Stimulated activated CD4-positive, alpha-beta T cell treated with anti-CD3 and anti-CD28 coated beads, TNF-alpha, amount 100 ng/mL, for 1 hour (primary cell): ENCODE measurements at regions not wholly inside any gene's neighbourhood (a gene's known extent, or its start where the extent isn't known, plus 50 kb on each side); places are given as distances from the start of the nearest gene placed in this dataset.
"Not testable (repeated sequence)": the region's sequence is repeated elsewhere in the genome, so short reads cannot be mapped to it uniquely, and the experiment has no call there.

Experiments
- DNase-seq, 3 donors: peaks; one replicate each; pipeline ENCODE4 v3.0.0-alpha.2; 2020; ENCODE audit warnings: low read depth in 3 of 3, low spot score in 1 of 3

DNA sequence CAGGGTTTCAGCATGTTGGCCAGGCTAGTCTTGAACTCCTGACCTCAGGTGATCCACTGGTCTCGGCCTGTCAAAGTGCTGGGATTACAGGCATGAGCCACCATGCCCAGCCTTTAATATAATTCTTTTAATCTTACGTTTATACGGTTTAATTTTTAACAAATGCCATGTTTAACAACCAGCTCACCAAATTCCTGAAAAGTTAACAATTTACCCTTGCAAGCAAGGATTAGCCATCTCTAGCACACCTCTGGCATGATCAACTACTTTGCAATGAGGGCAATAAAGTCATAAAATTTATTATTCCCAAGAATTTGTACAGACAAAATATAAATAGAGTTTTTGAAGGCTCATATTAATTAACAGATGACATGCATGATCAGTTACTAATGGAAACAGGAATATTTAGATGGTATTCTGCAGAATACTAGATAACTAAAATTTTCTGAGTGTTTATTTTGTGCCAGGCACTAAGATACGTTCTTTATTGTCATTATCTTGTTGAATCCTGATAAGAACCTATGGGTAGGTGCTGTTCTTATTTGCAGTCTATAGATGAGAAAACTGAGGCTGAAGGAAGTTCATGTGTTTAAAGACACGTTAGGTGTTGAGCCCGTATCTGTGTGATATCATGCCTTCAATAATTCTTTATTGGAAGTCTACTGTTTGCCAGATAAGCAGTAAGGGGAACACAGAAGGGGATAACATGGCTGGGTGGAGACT, 190.1 kb downstream of the CDCA7 start:
- no peak for DNase-seq

DNA sequence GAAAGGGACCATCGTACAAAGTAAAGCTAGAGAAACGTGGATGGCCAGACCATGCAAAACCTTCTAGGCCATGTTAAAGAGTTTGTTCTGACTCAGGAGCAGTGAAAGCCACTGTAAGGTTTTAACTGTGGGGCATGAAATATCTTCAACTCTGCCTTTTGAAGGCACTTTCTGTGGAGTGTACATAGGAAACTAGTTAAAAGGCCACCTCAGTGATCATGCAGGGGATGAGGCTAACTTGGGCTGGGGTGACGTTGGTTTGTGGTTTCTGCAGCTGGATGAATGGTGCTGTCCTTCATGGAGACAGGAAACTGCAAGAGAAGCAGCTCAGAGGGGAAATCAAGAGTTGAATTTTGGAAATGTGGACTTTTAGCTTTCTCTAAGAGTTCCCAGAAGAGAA, 190.7 kb downstream of the CDCA7 start:
- no peak for DNase-seq

DNA sequence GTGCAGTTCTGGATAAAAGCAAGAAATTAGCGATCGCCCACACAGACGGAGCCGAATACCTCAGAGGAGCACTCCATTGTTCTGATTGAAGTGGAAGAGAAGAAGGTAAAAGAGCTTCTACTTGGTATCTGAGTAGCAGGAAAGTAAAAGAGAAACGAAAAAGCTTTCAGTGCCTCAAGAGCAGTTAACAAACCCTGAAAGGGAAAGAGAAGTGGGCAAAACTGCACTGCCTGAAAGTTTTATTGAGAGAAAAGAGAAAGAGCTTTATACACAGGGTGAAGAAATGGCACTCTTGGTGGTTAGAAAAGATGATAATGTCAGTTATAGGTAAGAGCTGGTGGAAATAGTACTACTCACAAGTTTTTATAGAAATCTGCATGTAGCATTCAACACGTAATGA, 192.8 kb downstream of the CDCA7 start:
- DNase-seq, result no peak

DNA sequence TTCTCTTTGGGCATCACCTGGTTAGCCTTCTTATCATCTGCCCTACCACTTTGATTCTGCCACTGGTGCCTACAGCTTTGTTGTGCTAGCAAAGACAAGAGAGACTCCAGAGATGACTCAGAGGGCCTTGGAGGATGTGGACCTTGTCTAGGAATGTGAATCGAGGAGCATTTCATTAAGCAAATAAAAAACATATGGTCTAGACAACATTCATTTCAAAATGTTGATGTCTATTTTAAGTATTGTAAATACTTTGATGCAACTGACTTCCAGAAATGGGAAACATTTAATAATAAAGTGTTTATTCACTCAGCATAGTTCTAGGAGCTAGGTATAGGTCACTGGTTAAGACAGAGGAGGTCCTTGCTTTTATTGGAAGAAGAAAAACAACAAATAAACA, 195.5 kb downstream of the CDCA7 start:
- no peak for DNase-seq

GRCh38 chr2:173552531-173552930, 197.9 kb downstream of the CDCA7 start:
- DNase-seq, result no peak

GRCh38 chr2:173553593-173553992, 198.9 kb downstream of the CDCA7 start:
- DNase-seq, result no peak

DNA sequence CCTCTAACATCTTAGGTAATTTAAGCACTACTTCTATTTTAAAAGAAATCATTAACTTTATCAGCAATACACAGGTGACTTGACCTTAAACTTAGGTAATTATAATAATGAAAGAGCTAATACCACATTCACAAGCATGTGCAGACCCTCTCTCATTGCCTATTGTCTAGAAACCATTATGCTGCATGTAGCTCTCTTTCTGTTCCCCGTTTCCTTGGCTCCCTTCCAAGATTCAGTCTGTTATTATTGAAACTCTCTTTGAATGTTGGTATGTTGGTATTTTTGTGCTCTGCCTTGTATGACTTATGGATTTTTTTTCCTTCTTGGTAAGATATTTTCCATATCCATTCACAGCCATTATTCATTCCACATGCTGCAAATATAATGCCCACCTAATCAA, 201.2 kb downstream of the CDCA7 start:
- DNase-seq, result no peak

GRCh38 chr2:173556816-173557215, 202.1 kb downstream of the CDCA7 start:
- DNase-seq, result no peak

DNA sequence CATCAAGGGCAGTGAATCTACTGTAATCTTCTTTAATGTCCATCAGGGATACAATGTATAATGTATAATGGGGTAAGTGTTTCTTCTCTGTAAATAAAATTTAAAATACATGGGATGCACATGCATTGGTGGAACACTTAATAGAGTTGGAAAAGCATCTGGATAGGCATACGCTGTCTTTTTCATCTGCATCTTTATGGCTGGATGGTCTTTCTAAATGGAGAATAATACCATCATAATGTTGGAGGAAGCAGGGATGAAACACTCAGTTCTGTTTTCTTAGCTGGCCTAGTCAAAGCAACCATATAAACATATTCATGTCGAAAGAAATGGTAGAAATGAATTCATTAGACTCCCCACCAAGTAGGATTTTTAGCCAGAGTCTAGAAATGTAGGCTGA, 202.8 kb downstream of the CDCA7 start:
- DNase-seq, result no peak

DNA sequence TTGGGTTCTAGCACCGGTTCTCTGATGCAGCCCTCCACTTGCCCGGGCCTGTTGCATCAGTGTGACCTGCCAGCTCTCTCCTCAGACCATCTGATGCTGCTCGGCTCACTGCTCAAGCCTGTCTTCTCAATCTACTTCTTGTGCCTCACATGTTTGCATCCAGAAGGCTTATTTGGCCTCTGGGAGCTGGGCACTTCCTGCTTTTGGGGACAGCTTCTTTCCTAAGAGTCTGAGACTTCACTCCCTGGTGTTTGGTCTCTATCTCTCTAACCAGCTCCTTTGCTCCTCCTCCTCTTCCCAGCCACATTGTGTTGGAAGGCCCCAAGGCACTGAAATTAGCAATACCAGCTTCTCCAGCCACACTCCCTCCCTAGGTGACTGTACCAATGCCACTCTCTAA, 212.8 kb downstream of the CDCA7 start:
- no peak for DNase-seq

DNA sequence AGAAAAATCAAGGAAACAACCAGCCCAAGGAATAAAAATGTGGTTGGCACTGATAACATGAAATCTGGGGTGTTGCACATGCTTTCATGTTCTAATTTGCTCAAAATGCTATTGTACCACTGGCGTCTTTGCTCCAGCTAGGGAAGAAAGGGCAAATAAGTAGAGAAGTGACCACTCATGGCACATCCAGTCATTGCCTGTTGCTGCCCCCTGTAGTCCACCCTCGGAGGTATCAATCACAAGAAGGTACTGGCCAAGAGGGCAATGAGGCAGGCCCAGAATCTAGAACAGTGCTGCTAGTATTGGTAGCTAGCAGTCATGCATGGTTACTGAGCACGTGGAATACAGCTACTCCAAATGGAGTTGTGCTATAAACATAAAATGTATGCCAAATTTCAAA, 213.4 kb downstream of the CDCA7 start:
- no peak for DNase-seq

DNA sequence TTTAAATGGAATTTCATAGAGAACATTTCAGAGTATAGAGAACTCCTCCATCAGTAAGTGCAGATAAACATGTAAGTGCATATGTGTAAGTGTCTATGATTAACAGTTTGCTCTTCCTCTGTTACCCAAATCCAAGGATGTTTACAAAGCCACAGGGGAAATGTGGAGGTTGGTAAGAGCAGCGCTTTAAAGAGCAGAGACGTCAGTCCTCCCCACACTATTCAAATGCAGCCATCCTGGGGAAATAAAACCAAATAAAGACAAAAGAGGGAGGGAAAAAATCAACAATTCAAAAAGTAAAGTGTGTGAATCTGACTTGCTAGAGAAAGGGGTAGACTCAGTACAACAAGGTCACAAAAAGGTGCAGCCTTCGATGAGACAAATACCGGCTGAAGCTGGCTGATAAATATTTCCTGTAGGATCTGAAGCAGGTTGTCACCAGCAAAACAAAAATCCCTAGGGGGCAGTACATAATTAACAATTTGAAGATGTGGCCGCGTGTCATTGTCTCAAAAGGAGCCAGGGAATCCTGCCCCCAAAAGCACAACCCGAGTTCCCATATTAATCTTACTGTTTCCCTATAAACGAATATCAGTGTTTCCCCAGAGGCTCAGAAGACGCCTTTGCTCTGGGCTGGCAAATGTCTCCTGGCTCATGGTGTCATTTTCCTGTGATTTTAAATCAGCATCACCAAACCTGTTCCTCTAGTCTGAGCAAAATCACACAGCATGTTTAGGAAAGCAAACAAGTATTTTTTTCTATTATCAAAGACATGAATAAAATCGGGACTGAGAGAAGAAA, 216.5 kb downstream of the CDCA7 start:
- no peak for DNase-seq

- DNase-seq, result no peak
These were observed 217.4 kb downstream of the CDCA7 start for GRCh38 chr2:173571887-173572680.

- no peak for DNase-seq
These were observed 218.2 kb downstream of the CDCA7 start for GRCh38 chr2:173572848-173573247.

DNA sequence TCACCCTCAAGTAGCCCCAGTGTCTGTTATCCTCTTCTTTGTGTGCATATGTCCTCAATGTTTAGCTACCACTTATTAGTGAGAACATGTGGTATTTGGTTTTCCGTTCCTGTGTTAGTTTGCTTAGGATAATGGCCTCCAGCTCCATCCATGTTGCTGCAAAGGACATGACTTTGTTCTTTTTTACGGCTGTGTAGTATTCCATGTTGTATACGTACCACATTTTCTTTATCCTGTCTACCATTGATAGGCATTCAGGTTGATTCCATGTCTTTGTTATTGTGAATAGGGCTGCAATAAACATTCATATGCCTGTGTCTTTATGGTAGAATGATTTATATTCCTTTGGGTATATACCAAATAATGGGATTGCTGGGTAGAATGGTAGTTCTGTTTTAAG, 219.1 kb downstream of the CDCA7 start:
- DNase-seq, result not testable (repeated sequence)

DNA sequence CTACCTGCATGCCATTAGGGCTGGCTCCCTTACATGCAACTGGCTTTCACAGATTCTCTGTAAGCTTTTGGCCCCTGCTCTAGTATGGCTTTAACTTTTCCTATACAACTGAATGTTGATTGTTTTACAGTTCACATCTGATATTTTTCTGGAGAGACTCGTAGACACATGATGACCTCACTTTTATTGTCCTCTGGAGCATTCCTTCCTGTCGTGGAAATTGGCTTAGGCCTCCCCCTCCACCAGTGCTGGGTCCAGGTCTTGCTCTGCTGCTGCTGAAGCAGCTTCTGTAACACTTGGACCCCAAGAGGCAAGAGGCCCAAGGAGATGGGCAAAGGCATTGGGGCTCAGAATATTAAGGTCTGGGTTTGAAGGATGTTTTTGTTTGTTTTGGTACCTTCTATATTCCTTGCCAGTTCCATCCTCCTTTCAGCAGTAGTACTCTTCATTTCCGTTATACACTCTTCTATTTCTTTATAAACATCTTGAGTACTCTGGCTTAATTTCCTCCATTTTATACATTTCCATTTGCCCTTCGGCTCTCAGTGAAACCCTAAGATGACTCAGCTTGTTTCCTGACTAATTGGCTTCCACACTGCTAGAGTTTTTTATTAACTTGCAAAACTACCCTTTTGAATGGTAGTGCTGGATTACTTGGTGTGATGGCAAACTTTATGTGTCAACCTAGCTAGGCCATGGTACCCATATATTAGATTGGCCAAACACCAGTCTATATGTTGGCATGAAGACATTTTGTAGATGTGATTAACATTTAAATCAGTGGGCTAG, 219.8 kb downstream of the CDCA7 start:
- DNase-seq, result no peak

- DNase-seq, result no peak
These were observed 223.9 kb downstream of the CDCA7 start for GRCh38 chr2:173578404-173579107.

DNA sequence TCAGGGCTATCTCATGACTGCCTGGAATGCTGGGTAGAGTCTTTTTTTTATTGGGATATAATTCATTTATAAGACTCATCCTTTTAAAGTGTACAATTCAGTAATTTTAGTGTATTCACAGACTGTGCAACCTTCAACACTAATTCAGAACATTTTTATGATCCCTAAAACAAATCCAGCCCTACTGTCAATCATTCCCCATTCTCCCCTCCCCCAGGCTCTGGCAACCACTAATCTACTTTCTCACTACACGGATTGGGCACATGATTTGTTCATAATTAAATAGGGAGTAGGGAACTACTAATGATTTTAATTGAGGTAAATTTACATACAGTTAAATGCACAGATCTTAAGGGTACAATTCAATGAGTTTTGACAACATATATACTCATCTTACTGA, 225.7 kb downstream of the CDCA7 start:
- no peak for DNase-seq

DNA sequence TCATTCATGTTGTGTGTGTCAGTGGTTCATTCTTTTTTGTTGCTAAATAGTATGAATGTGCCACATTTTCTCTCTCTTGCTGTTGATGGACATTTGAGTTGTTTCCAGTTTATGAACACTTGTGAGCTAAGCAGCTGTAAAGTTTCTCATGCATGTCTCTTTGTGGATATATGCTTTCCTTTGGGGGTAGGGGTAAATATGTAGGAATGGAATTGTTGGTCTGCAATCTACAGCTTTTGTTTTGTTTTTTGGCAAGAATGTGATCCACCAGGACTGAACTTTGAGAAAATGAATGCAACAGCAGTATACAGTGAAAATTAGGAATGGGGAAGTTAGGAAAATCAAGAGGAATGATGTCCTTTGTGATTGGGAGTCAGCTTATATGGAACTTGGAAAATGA, 226.3 kb downstream of the CDCA7 start:
- no peak for DNase-seq

- no peak for DNase-seq
These were observed 228.5 kb downstream of the CDCA7 start for GRCh38 chr2:173583196-173583595.

DNA sequence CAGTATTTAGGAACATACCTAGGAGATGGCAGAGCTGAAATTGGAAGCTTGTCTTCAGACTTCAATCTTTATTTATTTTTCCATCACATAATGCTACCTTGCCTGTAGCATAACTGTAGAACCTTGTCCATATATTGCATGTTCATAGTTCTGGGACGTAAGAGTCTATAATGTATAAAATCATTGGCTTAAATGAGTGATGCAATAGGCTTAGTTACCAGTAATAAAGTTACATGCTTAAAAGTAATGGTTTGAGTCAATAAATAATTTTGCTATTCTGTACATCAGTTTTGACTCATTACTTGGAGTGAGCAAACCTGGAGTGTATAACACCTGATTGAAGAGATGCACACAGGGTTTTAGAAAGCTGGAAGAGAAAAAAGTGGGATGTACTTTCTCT, 229.3 kb downstream of the CDCA7 start:
- DNase-seq, result no peak
